NT2/D1 (cell line): ENCODE measurements at regions not wholly inside any gene's neighbourhood (a gene's known extent, or its start where the extent isn't known, plus 50 kb on each side); places are given as distances from the start of the nearest gene placed in this dataset.

Experiments used
- SUZ12 ChIP-seq: IDR thresholded peaks from 2 replicates; pipeline ENCODE4 v1.6.1; 2011; ENCODE audit not compliant: insufficient read length, insufficient read depth; ENCODE audit errors: extremely low read depth
- YY1 ChIP-seq: IDR thresholded peaks from 2 replicates; pipeline ENCODE4 v1.6.1; 2011; ENCODE audit not compliant: insufficient read length, insufficient read depth

- TF ChIP-seq YY1 (no peak), SUZ12 (no peak)
Measured at GRCh38 chr10:131437556-131438475, 126.3 kb upstream of the TCERG1L start.
